ENCODE measurements at regions not wholly inside any gene's neighbourhood (a gene's known extent, or its start where the extent isn't known, plus 50 kb on each side); places are given as distances from the start of the nearest gene placed in this dataset.

- Mint-ChIP-seq H3K36me3 (ENCODE audit: unreplicated experiment) (no peaks in the 10 kb centered on the region), H3K4me1 (ENCODE audit: low read depth, unreplicated experiment) (no peaks in the 10 kb centered on the region), H3K4me3 (ENCODE audit: unreplicated experiment) (no peak overlapping the region), H3K27me3 (ENCODE audit: unreplicated experiment) (no peaks in the 10 kb centered on the region), H3K9me3 (ENCODE audit: unreplicated experiment) (peaks cover 4% of the 10 kb centered on the region), H3K27ac (ENCODE audit: unreplicated experiment) (no peak overlapping the region)
- no peak for DNase-seq
- TF ChIP-seq CTCF (IDR thresholded peaks at IDR 0.05; ENCODE audit: partially characterized antibody, unreplicated experiment) = no peak
Measured at GRCh38 chr4:58749206-58749605, 1639.0 kb upstream of the IGFBP7 start.

DNA sequence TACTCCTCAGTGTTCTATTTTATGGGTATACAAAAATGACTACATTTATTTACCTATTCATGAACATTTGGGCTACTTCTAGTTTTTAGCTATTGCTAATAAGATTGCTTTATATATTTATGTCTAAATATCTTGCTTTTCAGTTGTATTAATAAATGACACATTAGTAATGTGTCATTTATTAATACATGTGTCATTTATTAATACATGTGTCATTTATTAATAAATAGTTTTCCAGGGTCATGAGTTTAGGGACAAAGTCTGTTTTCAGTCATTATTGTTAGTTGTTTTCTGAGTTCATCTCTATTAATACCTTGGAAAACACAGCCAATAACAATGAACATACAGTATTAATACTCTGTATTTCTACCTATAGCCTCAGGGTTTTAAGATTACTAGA is 1630.7 kb upstream of the IGFBP7 start:
- H3K4me3 Mint-ChIP-seq (ENCODE audit: unreplicated experiment) = no peak overlapping the region
- no peak overlapping the region for H3K27ac Mint-ChIP-seq (ENCODE audit: unreplicated experiment)
- H3K4me1 Mint-ChIP-seq (ENCODE audit: low read depth, unreplicated experiment) = no peaks in the 10 kb centered on the region
- no peak for TF ChIP-seq CTCF (IDR thresholded peaks at IDR 0.05; ENCODE audit: partially characterized antibody, unreplicated experiment)
- DNase-seq = no peak
- H3K9me3 Mint-ChIP-seq (ENCODE audit: unreplicated experiment) = no peaks in the 10 kb centered on the region
- no peaks in the 10 kb centered on the region for H3K36me3 Mint-ChIP-seq (ENCODE audit: unreplicated experiment)
- H3K27me3 Mint-ChIP-seq (ENCODE audit: unreplicated experiment) = no peaks in the 10 kb centered on the region

GRCh38 chr4:58739275-58739674 is 1629.1 kb upstream of the IGFBP7 start:
- DNase-seq = no peak
- H3K27ac Mint-ChIP-seq (ENCODE audit: unreplicated experiment) = no peak overlapping the region
- no peaks in the 10 kb centered on the region for H3K27me3 Mint-ChIP-seq (ENCODE audit: unreplicated experiment)
- H3K4me1 Mint-ChIP-seq (ENCODE audit: low read depth, unreplicated experiment) = peaks cover under 1% of the 10 kb centered on the region
- no peak overlapping the region for H3K4me3 Mint-ChIP-seq (ENCODE audit: unreplicated experiment)
- TF ChIP-seq CTCF (IDR thresholded peaks at IDR 0.05; ENCODE audit: partially characterized antibody, unreplicated experiment) = no peak
- H3K36me3 Mint-ChIP-seq (ENCODE audit: unreplicated experiment) = no peaks in the 10 kb centered on the region
- H3K9me3 Mint-ChIP-seq (ENCODE audit: unreplicated experiment) = no peaks in the 10 kb centered on the region

GRCh38 chr4:58738375-58738774 is 1628.2 kb upstream of the IGFBP7 start:
- Mint-ChIP-seq H3K36me3 (ENCODE audit: unreplicated experiment) (no peaks in the 10 kb centered on the region), H3K27me3 (ENCODE audit: unreplicated experiment) (no peaks in the 10 kb centered on the region), H3K4me1 (ENCODE audit: low read depth, unreplicated experiment) (peaks cover 4% of the 10 kb centered on the region), H3K9me3 (ENCODE audit: unreplicated experiment) (no peaks in the 10 kb centered on the region), H3K4me3 (ENCODE audit: unreplicated experiment) (no peak overlapping the region), H3K27ac (ENCODE audit: unreplicated experiment) (no peak overlapping the region)
- TF ChIP-seq CTCF (IDR thresholded peaks at IDR 0.05; ENCODE audit: partially characterized antibody, unreplicated experiment) = no peak
- DNase-seq = no peak

DNA sequence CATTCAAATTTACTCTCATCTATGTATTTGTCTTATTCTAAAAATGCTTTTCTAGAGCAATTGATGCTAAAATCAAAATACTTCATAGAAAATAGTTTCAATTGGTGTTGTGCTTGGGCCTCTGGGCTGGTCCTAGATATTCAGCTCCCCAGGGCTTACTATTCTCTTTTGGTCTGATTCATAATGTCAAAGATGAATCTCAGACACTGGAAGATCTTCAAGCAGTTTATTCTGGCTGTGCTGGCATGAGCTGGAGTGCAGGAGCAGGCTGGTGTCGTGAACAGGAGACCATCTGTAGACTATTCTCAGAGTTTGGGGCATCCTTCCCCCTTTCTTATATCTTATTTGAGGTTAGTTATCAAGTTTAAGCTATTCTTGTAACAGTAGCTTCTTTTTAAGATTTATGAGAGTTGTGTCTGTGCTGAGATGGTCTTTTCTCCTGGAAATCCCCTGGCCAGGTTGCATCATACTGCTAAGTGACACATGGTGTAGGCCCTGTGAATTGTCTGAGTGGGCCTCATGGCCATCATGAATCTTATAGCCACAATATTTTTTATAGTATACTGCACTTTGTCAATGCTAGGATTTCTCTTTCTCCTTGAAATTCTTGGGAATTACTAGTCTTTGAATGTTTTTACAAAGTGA is 1624.0 kb upstream of the IGFBP7 start:
- no peaks in the 10 kb centered on the region for H3K27me3 Mint-ChIP-seq (ENCODE audit: unreplicated experiment)
- H3K4me3 Mint-ChIP-seq (ENCODE audit: unreplicated experiment) = no peak overlapping the region
- H3K36me3 Mint-ChIP-seq (ENCODE audit: unreplicated experiment) = no peaks in the 10 kb centered on the region
- TF ChIP-seq CTCF (IDR thresholded peaks at IDR 0.05; ENCODE audit: partially characterized antibody, unreplicated experiment) = no peak
- DNase-seq = no peak
- H3K4me1 Mint-ChIP-seq (ENCODE audit: low read depth, unreplicated experiment) = peaks cover 7% of the 10 kb centered on the region
- peak overlapping the region; percentile 90 for H3K27ac Mint-ChIP-seq (ENCODE audit: unreplicated experiment)
- H3K9me3 Mint-ChIP-seq (ENCODE audit: unreplicated experiment) = no peaks in the 10 kb centered on the region
